Skeletal muscle tissue (tissue), 3 donors: ENCODE measurements at regions not wholly inside any gene's neighbourhood (a gene's known extent, or its start where the extent isn't known, plus 50 kb on each side); places are given as distances from the start of the nearest gene placed in this dataset.

Experiments used
- H3K27ac ChIP-seq: one replicate; pipeline ENCODE4 v1.7.0; 2013; ENCODE audit warnings: mild to moderate bottlenecking, low read depth, low read length, inconsistent platforms
- H3K27me3 ChIP-seq, 3 donors: one replicate each; pipeline ENCODE4 v1.7.0; 2013; ENCODE audit warnings: low read length in 3 of 3; ENCODE audit not compliant: control insufficient read depth in 3 of 3, insufficient read depth in 3 of 3
- H3K36me3 ChIP-seq, 3 donors: one replicate each; pipeline ENCODE4 v1.7.0; 2013; ENCODE audit warnings: low read length in 3 of 3; ENCODE audit not compliant: control insufficient read depth in 3 of 3, insufficient read depth in 3 of 3
- H3K4me1 ChIP-seq, 3 donors: one replicate each; pipeline ENCODE4 v1.7.0; 2013; ENCODE audit warnings: low read length in 3 of 3, mild to moderate bottlenecking in 3 of 3; ENCODE audit not compliant: control insufficient read depth in 3 of 3, insufficient read depth in 3 of 3
- H3K4me3 ChIP-seq, 3 donors: one replicate each; pipeline ENCODE4 v1.7.0; 2013; ENCODE audit warnings: low read length in 3 of 3
- H3K9ac ChIP-seq, 3 donors: one replicate each; pipeline ENCODE4 v1.7.0; 2013; ENCODE audit warnings: low read length in 3 of 3, mild to moderate bottlenecking in 3 of 3, moderate library complexity in 2 of 3, low read depth in 1 of 3
- H3K9me3 ChIP-seq, 3 donors: one replicate each; pipeline ENCODE4 v1.7.0; 2013; ENCODE audit warnings: low read length in 3 of 3; ENCODE audit not compliant: control insufficient read depth in 3 of 3
- donor health status: Osteomylitis.

- H3K27me3 ChIP-seq, result no peaks in the 10 kb centered on the region
- H3K9ac ChIP-seq, result no peak overlapping the region
- no peak overlapping the region for H3K4me3 ChIP-seq
- H3K27ac ChIP-seq, result no peak overlapping the region
- no peaks in the 10 kb centered on the region for H3K4me1 ChIP-seq
- H3K9me3 ChIP-seq, result no peaks in the 10 kb centered on the region
- H3K36me3 ChIP-seq, result no peaks in the 10 kb centered on the region
Observed at GRCh38 chr2:157192445-157193423, 64.8 kb upstream of the GALNT5 start.

GRCh38 chr2:157193461-157193860, 64.0 kb upstream of the GALNT5 start:
- Histone ChIP-seq H3K36me3 (no peaks in the 10 kb centered on the region), H3K27ac (no peak overlapping the region), H3K27me3 (no peaks in the 10 kb centered on the region), H3K9me3 (no peaks in the 10 kb centered on the region), H3K4me1 (no peaks in the 10 kb centered on the region), H3K4me3 (no peak overlapping the region), H3K9ac (no peak overlapping the region)

GRCh38 chr2:157194097-157194688, 63.3 kb upstream of the GALNT5 start:
- Histone ChIP-seq H3K9me3 (no peaks in the 10 kb centered on the region), H3K27ac (no peak overlapping the region), H3K36me3 (no peaks in the 10 kb centered on the region), H3K27me3 (no peaks in the 10 kb centered on the region), H3K4me3 (no peak overlapping the region), H3K9ac (no peak overlapping the region), H3K4me1 (no peaks in the 10 kb centered on the region)

- no peak overlapping the region for H3K27ac ChIP-seq
- no peak overlapping the region for H3K4me3 ChIP-seq
- no peak overlapping the region for H3K9ac ChIP-seq
- H3K36me3 ChIP-seq, result no peaks in the 10 kb centered on the region
- H3K27me3 ChIP-seq, result no peaks in the 10 kb centered on the region
- no peaks in the 10 kb centered on the region for H3K4me1 ChIP-seq
- H3K9me3 ChIP-seq, result no peaks in the 10 kb centered on the region
Observed at GRCh38 chr2:157194844-157195243, 62.7 kb upstream of the GALNT5 start.

- Histone ChIP-seq H3K27me3 (no peaks in the 10 kb centered on the region), H3K9me3 (no peaks in the 10 kb centered on the region), H3K27ac (no peak overlapping the region), H3K9ac (no peak overlapping the region), H3K36me3 (no peaks in the 10 kb centered on the region), H3K4me3 (no peak overlapping the region), H3K4me1 (no peaks in the 10 kb centered on the region)
Observed at GRCh38 chr2:157196956-157197355, 60.5 kb upstream of the GALNT5 start.

- H3K4me1 ChIP-seq, result no peaks in the 10 kb centered on the region
- no peak overlapping the region for H3K27ac ChIP-seq
- no peaks in the 10 kb centered on the region for H3K36me3 ChIP-seq
- H3K4me3 ChIP-seq, result no peak overlapping the region
- H3K27me3 ChIP-seq, result no peaks in the 10 kb centered on the region
- no peak overlapping the region for H3K9ac ChIP-seq
- no peaks in the 10 kb centered on the region for H3K9me3 ChIP-seq
Observed at GRCh38 chr2:157197848-157198247, 59.7 kb upstream of the GALNT5 start.

GRCh38 chr2:157203651-157204050, 53.9 kb upstream of the GALNT5 start:
- no peaks in the 10 kb centered on the region for H3K36me3 ChIP-seq
- no peak overlapping the region for H3K27ac ChIP-seq
- no peaks in the 10 kb centered on the region for H3K27me3 ChIP-seq
- no peaks in the 10 kb centered on the region for H3K4me1 ChIP-seq
- H3K9ac ChIP-seq, result no peak overlapping the region
- no peaks in the 10 kb centered on the region for H3K9me3 ChIP-seq
- H3K4me3 ChIP-seq, result no peak overlapping the region

- H3K9ac ChIP-seq, result no peak overlapping the region
- no peak overlapping the region for H3K4me3 ChIP-seq
- no peaks in the 10 kb centered on the region for H3K4me1 ChIP-seq
- no peaks in the 10 kb centered on the region for H3K36me3 ChIP-seq
- no peak overlapping the region for H3K27ac ChIP-seq
- H3K9me3 ChIP-seq, result no peaks in the 10 kb centered on the region
- H3K27me3 ChIP-seq, result no peaks in the 10 kb centered on the region
Observed at GRCh38 chr2:157204401-157204800, 53.1 kb upstream of the GALNT5 start.

- Histone ChIP-seq H3K4me1 (no peaks in the 10 kb centered on the region), H3K36me3 (no peaks in the 10 kb centered on the region), H3K9me3 (no peaks in the 10 kb centered on the region), H3K4me3 (no peak overlapping the region), H3K9ac (no peak overlapping the region), H3K27ac (no peak overlapping the region), H3K27me3 (no peaks in the 10 kb centered on the region)
Observed at GRCh38 chr2:157206916-157207315, 50.6 kb upstream of the GALNT5 start.
